ENCODE measurements at regions not wholly inside any gene's neighbourhood (a gene's known extent, or its start where the extent isn't known, plus 50 kb on each side); places are given as distances from the start of the nearest gene placed in this dataset.

- peaks cover 12% of the 10 kb centered on the region for H3K4me1 Mint-ChIP-seq
- H3K4me3 Mint-ChIP-seq: no peak overlapping the region
- no peak for DNase-seq
- H3K27ac Mint-ChIP-seq: no peak overlapping the region
- TF ChIP-seq CTCF (IDR thresholded peaks at IDR 0.05): no peak
- H3K36me3 Mint-ChIP-seq (ENCODE audit: low read depth): peaks cover 8% of the 10 kb centered on the region
- H3K9me3 Mint-ChIP-seq: peaks cover 6% of the 10 kb centered on the region
- H3K27me3 Mint-ChIP-seq (ENCODE audit: low read depth, poor library complexity): no peaks in the 10 kb centered on the region
Observed at GRCh38 chr5:88370824-88371223, 102.2 kb upstream of the TMEM161B start.

GRCh38 chr5:88368201-88368600, 99.6 kb upstream of the TMEM161B start:
- H3K36me3 Mint-ChIP-seq (ENCODE audit: low read depth): no peaks in the 10 kb centered on the region
- DNase-seq: no peak
- H3K9me3 Mint-ChIP-seq: no peaks in the 10 kb centered on the region

GRCh38 chr5:88364991-88365390, 96.3 kb upstream of the TMEM161B start:
- Mint-ChIP-seq H3K4me3 (no peak overlapping the region), H3K4me1 (peaks cover 5% of the 10 kb centered on the region), H3K27ac (no peak overlapping the region), H3K36me3 (ENCODE audit: low read depth) (no peaks in the 10 kb centered on the region), H3K9me3 (no peaks in the 10 kb centered on the region), H3K27me3 (ENCODE audit: low read depth, poor library complexity) (no peaks in the 10 kb centered on the region)
- no peak for TF ChIP-seq CTCF (IDR thresholded peaks at IDR 0.05)
- DNase-seq: no peak

More at GRCh38 chr5:88368201-88368600, 99.6 kb upstream of the TMEM161B start:
- peaks cover 12% of the 10 kb centered on the region for H3K4me1 Mint-ChIP-seq
- no peak overlapping the region for H3K4me3 Mint-ChIP-seq
- TF ChIP-seq CTCF (IDR thresholded peaks at IDR 0.05): no peak
- H3K27me3 Mint-ChIP-seq (ENCODE audit: low read depth, poor library complexity): no peaks in the 10 kb centered on the region
- H3K27ac Mint-ChIP-seq: no peak overlapping the region

- H3K9me3 Mint-ChIP-seq: peaks cover 4% of the 10 kb centered on the region
- no peak overlapping the region for H3K27ac Mint-ChIP-seq
- no peaks in the 10 kb centered on the region for H3K4me1 Mint-ChIP-seq
- no peak overlapping the region for H3K4me3 Mint-ChIP-seq
- H3K27me3 Mint-ChIP-seq (ENCODE audit: low read depth, poor library complexity): no peaks in the 10 kb centered on the region
- DNase-seq: no peak
- H3K36me3 Mint-ChIP-seq (ENCODE audit: low read depth): no peaks in the 10 kb centered on the region
- no peak for TF ChIP-seq CTCF (IDR thresholded peaks at IDR 0.05)
Observed at GRCh38 chr5:88355490-88356050, 86.9 kb upstream of the TMEM161B start.

- Mint-ChIP-seq H3K4me1 (no peaks in the 10 kb centered on the region), H3K27ac (no peak overlapping the region), H3K36me3 (ENCODE audit: low read depth) (no peaks in the 10 kb centered on the region), H3K9me3 (no peaks in the 10 kb centered on the region), H3K27me3 (ENCODE audit: low read depth, poor library complexity) (no peaks in the 10 kb centered on the region), H3K4me3 (no peak overlapping the region)
- DNase-seq: no peak
- no peak for TF ChIP-seq CTCF (IDR thresholded peaks at IDR 0.05)
Observed at GRCh38 chr5:88325868-88326267, 57.2 kb upstream of the TMEM161B start.

GRCh38 chr5:88322785-88323184, 54.1 kb upstream of the TMEM161B start:
- no peak overlapping the region for H3K27ac Mint-ChIP-seq
- DNase-seq: no peak
- H3K36me3 Mint-ChIP-seq (ENCODE audit: low read depth): no peaks in the 10 kb centered on the region
- H3K27me3 Mint-ChIP-seq (ENCODE audit: low read depth, poor library complexity): no peaks in the 10 kb centered on the region
- H3K9me3 Mint-ChIP-seq: no peaks in the 10 kb centered on the region
- no peak overlapping the region for H3K4me3 Mint-ChIP-seq
- H3K4me1 Mint-ChIP-seq: no peaks in the 10 kb centered on the region
- no peak for TF ChIP-seq CTCF (IDR thresholded peaks at IDR 0.05)

Measured in nephron progenitor cell (in vitro differentiated cells).